ENCODE measurements at regions not wholly inside any gene's neighbourhood (a gene's known extent, or its start where the extent isn't known, plus 50 kb on each side); places are given as distances from the start of the nearest gene placed in this dataset.

GRCh38 chr7:69508736-69509135, 89.5 kb upstream of the AUTS2 start:
- no peak for DNase-seq (ENCODE audit: low spot score)
- H3K27ac ChIP-seq: no peak overlapping the region
- no peaks in the 10 kb centered on the region for H3K4me1 ChIP-seq
- no peaks in the 10 kb centered on the region for H3K27me3 ChIP-seq
- no peak overlapping the region for H3K4me3 ChIP-seq
- no peaks in the 10 kb centered on the region for H3K36me3 ChIP-seq
- TF ChIP-seq CTCF (IDR thresholded peaks at IDR 0.05): no peak
- H3K9me3 ChIP-seq: no peaks in the 10 kb centered on the region

- TF ChIP-seq CTCF (IDR thresholded peaks at IDR 0.05): no peak
- Histone ChIP-seq H3K27me3 (no peaks in the 10 kb centered on the region), H3K4me1 (no peaks in the 10 kb centered on the region), H3K9me3 (no peaks in the 10 kb centered on the region), H3K36me3 (no peaks in the 10 kb centered on the region), H3K4me3 (no peak overlapping the region), H3K27ac (no peak overlapping the region)
- DNase-seq (ENCODE audit: low spot score): no peak
These were observed 88.2 kb upstream of the AUTS2 start for GRCh38 chr7:69510114-69510513.

- Histone ChIP-seq H3K36me3 (no peaks in the 10 kb centered on the region), H3K4me3 (no peak overlapping the region), H3K27me3 (no peaks in the 10 kb centered on the region), H3K27ac (no peak overlapping the region), H3K9me3 (no peaks in the 10 kb centered on the region), H3K4me1 (no peaks in the 10 kb centered on the region)
- DNase-seq (ENCODE audit: low spot score): no peak
- TF ChIP-seq CTCF (IDR thresholded peaks at IDR 0.05): no peak
These were observed 82.6 kb upstream of the AUTS2 start for GRCh38 chr7:69515495-69516212.

GRCh38 chr7:69516238-69516820, 81.9 kb upstream of the AUTS2 start:
- H3K27me3 ChIP-seq: no peaks in the 10 kb centered on the region
- no peak overlapping the region for H3K4me3 ChIP-seq
- no peaks in the 10 kb centered on the region for H3K4me1 ChIP-seq
- no peak overlapping the region for H3K27ac ChIP-seq
- H3K9me3 ChIP-seq: no peaks in the 10 kb centered on the region
- TF ChIP-seq CTCF (IDR thresholded peaks at IDR 0.05): no peak
- DNase-seq (ENCODE audit: low spot score): no peak
- no peaks in the 10 kb centered on the region for H3K36me3 ChIP-seq

- no peak for DNase-seq (ENCODE audit: low spot score)
- Histone ChIP-seq H3K27me3 (no peaks in the 10 kb centered on the region), H3K27ac (no peak overlapping the region), H3K36me3 (no peaks in the 10 kb centered on the region), H3K4me3 (no peak overlapping the region), H3K4me1 (no peaks in the 10 kb centered on the region), H3K9me3 (no peaks in the 10 kb centered on the region)
- TF ChIP-seq CTCF (IDR thresholded peaks at IDR 0.05): no peak
These were observed 80.1 kb upstream of the AUTS2 start for GRCh38 chr7:69517985-69518704.
